CD4-positive, alpha-beta T cell (primary cell): ENCODE measurements at regions not wholly inside any gene's neighbourhood (a gene's known extent, or its start where the extent isn't known, plus 50 kb on each side); places are given as distances from the start of the nearest gene placed in this dataset.

Source experiments
- ATAC-seq: fragments of 200-7000 bp; cut with Tn5 transposase; one replicate; pipeline ENCODE4 v1.10.0; 2022; ENCODE audit warnings: mild to moderate bottlenecking; ENCODE audit not compliant: poor library complexity
- CTCF ChIA-PET: fragments of 350-600 bp; sonication (Branson Sonifier 250); formaldehyde crosslinking; loops from one replicate; lab custom pipeline; 2021; ENCODE audit warnings: antibody characterized with exemption, inconsistent platforms; lab: Charles Lee
- POLR2A ChIA-PET: fragments of 350-600 bp; sonication (Branson Sonifier 250); formaldehyde crosslinking; loops from one replicate; lab custom pipeline; 2021; ENCODE audit warnings: antibody characterized with exemption, inconsistent platforms; lab: Charles Lee
- DNase-seq, 14 experiments: peaks; one replicate each; pipeline ENCODE4 v3.0.0-alpha.2; 2013 to 2020; ENCODE audit warnings: mixed read lengths in 2 of 14
- H3K27ac ChIP-seq, 2 donors: one replicate each; pipeline versions ENCODE4 v1.5.1 to v1.7.0; 2013; ENCODE audit warnings: low read length in 2 of 2, low read depth in 1 of 2, mild to moderate bottlenecking in 1 of 2
- H3K27me3 ChIP-seq, 2 experiments: 1 replicate in 1 of 2; 2 replicates in 1 of 2; pipeline versions ENCODE4 v1.6.1 to v1.7.0; 2013; ENCODE audit warnings: low read length in 2 of 2, control low read depth in 1 of 2, mild to moderate bottlenecking in 1 of 2, moderate library complexity in 1 of 2; ENCODE audit not compliant: insufficient read depth in 2 of 2, control insufficient read depth in 1 of 2
- H3K36me3 ChIP-seq: one replicate; pipeline ENCODE4 v1.6.1; 2013; ENCODE audit warnings: low read length, control low read depth; ENCODE audit not compliant: insufficient read depth
- H3K4me1 ChIP-seq: one replicate; pipeline ENCODE4 v1.6.1; 2013; ENCODE audit warnings: low read length, control low read depth; ENCODE audit not compliant: insufficient read depth
- H3K4me3 ChIP-seq: one replicate; pipeline ENCODE4 v1.5.1; 2013; ENCODE audit warnings: mild to moderate bottlenecking, low read length, moderate library complexity
- H3K9me3 ChIP-seq, 2 experiments: 1 replicate in 1 of 2; 2 replicates in 1 of 2; pipeline versions ENCODE4 v1.6.1 to v1.7.0; 2013; ENCODE audit warnings: low read length in 2 of 2, mild to moderate bottlenecking in 2 of 2, control low read depth in 1 of 2, moderate library complexity in 1 of 2; ENCODE audit not compliant: control insufficient read depth in 1 of 2, insufficient read depth in 1 of 2
- H3K27ac Mint-ChIP-seq: one replicate; pipeline ENCODE4 v1.8.0; 2020; ENCODE audit warnings: mixed read lengths
- H3K27me3 Mint-ChIP-seq: one replicate; pipeline ENCODE4 v1.8.0; 2021; ENCODE audit warnings: mixed read lengths
- H3K36me3 Mint-ChIP-seq: one replicate; pipeline ENCODE4 v1.8.0; 2021; ENCODE audit warnings: low read depth, mixed read lengths
- H3K4me1 Mint-ChIP-seq: one replicate; pipeline ENCODE4 v1.8.0; 2021; ENCODE audit warnings: low read depth, mixed read lengths
- H3K4me3 Mint-ChIP-seq: one replicate; pipeline ENCODE4 v1.8.0; 2020; ENCODE audit warnings: mild to moderate bottlenecking, mixed read lengths
- H3K9me3 Mint-ChIP-seq: one replicate; pipeline ENCODE4 v1.8.0; 2020; ENCODE audit warnings: mixed read lengths
- CTCF ChIP-seq: fragments of 200-600 bp; IDR thresholded peaks from one replicate; pipeline ENCODE4 v1.8.0; 2022; ENCODE audit warnings: antibody characterized with exemption, mild to moderate bottlenecking
- intact Hi-C, 2 experiments: fragments of 100-400 bp; cut with DNase I in 1 of 2; cut with micrococcal nuclease in 1 of 2; formaldehyde crosslinking; loops; one replicate each; pipeline versions ENCODE4 v1.15.1 to v1.9.0; 2023 to 2025; cut with DNase I, micrococcal nuclease

- H3K4me3 ChIP-seq = no peak overlapping the region
- Mint-ChIP-seq H3K27ac (no peak overlapping the region), H3K9me3 (no peaks in the 10 kb centered on the region), H3K4me3 (no peak overlapping the region), H3K27me3 (peaks cover 6% of the 10 kb centered on the region), H3K4me1 (no peaks in the 10 kb centered on the region), H3K36me3 (no peaks in the 10 kb centered on the region)
- H3K4me1 ChIP-seq = no peaks in the 10 kb centered on the region
- no peak for DNase-seq
- H3K9me3 ChIP-seq = no peaks in the 10 kb centered on the region
- H3K27me3 ChIP-seq = no peaks in the 10 kb centered on the region
- intact Hi-C loops = no loop called here
- no peak for TF ChIP-seq CTCF
- ChIA-PET CTCF (no interaction called here), POLR2A (no interaction called here)
- no peak overlapping the region for H3K27ac ChIP-seq
- ATAC-seq = no peak
- H3K36me3 ChIP-seq = no peaks in the 10 kb centered on the region
Observed at GRCh38 chr2:15073664-15074063, 441.1 kb downstream of the LRATD1 start.

DNA sequence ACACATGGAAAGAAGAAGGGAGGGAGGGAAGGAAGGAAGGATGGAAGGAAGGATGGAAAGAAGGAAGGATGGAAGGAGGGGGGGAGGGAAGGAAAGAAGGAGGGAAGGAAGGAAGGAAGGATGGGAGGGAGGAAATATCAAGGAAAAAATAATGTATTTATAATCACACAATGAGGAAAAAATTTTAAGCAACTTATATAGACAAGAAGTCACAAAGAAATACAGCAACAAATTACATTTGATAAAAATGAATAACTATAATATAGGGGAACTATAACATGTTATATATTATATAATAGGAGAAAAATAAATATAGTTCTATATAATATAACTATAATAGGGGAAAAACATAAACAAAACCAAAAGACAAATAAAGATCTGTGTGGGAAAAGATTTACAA lies 441.8 kb downstream of the LRATD1 start:
- no peaks in the 10 kb centered on the region for H3K9me3 ChIP-seq
- Mint-ChIP-seq H3K36me3 (no peaks in the 10 kb centered on the region), H3K4me3 (no peak overlapping the region), H3K4me1 (no peaks in the 10 kb centered on the region), H3K27me3 (peaks cover 6% of the 10 kb centered on the region), H3K27ac (no peak overlapping the region), H3K9me3 (no peaks in the 10 kb centered on the region)
- ATAC-seq (no peak), DNase-seq (no peak)
- no peaks in the 10 kb centered on the region for H3K36me3 ChIP-seq
- H3K4me1 ChIP-seq = no peaks in the 10 kb centered on the region
- H3K27ac ChIP-seq = no peak overlapping the region
- intact Hi-C loops = no loop called here
- CTCF ChIA-PET = no interaction called here
- TF ChIP-seq CTCF = no peak
- H3K4me3 ChIP-seq = no peak overlapping the region
- H3K27me3 ChIP-seq = no peaks in the 10 kb centered on the region
- POLR2A ChIA-PET = no interaction called here

- no peak for ATAC-seq
Observed at GRCh38 chr2:15074751-15075700, 442.5 kb downstream of the LRATD1 start.

More at GRCh38 chr2:15074751-15075700, 442.5 kb downstream of the LRATD1 start:
- Histone ChIP-seq H3K36me3 (no peaks in the 10 kb centered on the region), H3K4me3 (no peak overlapping the region), H3K4me1 (no peaks in the 10 kb centered on the region), H3K27me3 (no peaks in the 10 kb centered on the region), H3K27ac (no peak overlapping the region), H3K9me3 (no peaks in the 10 kb centered on the region)
- Mint-ChIP-seq H3K27me3 (peaks cover 10% of the 10 kb centered on the region), H3K27ac (no peak overlapping the region), H3K4me1 (no peaks in the 10 kb centered on the region), H3K36me3 (no peaks in the 10 kb centered on the region), H3K9me3 (no peaks in the 10 kb centered on the region), H3K4me3 (no peak overlapping the region)
- intact Hi-C loops = no loop called here
- TF ChIP-seq CTCF = no peak
- POLR2A ChIA-PET = no interaction called here
- no peak for DNase-seq
- CTCF ChIA-PET = no interaction called here
